ENCODE measurements at regions not wholly inside any gene's neighbourhood (a gene's known extent, or its start where the extent isn't known, plus 50 kb on each side); places are given as distances from the start of the nearest gene placed in this dataset.

DNA sequence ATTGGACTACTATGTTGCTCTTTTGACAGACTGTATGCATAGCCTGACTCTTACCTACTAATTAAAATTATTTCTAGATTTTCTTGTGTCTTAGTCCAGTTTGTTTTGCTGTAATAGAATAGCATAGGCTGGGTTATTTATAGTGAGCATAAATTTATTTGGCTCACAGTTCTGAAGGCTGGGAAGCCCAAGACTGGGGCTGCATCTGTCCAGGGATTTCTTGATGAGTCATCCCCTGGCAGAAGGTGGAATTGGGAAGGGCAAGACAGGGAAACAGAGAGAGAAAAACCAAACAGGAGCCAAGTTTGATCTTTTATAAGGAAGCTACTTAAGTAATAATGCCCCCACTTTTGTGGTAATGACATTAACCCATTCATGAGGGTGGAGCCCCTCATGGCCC is 759.2 kb upstream of the LRFN5 start:
- no peak overlapping the region for H3K4me2 ChIP-seq
- ATAC-seq (no peak), DNase-seq (ENCODE audit: low read depth in 1 of 2, low spot score in 1 of 2) (no peak), FAIRE-seq (no peak)
- no peak overlapping the region for H3K4me3 ChIP-seq
- H3K4me1 ChIP-seq = no peaks in the 10 kb centered on the region
- TF ChIP-seq ZC3H11A (IDR thresholded peaks at IDR 0.05) (no peak), PBX3 (IDR thresholded peaks at IDR 0.05) (no peak), EP300 (IDR thresholded peaks at IDR 0.05) (no peak), KDM5A (IDR thresholded peaks at IDR 0.05) (no peak), FOSB (CRISPR knock-in tag; IDR thresholded peaks at IDR 0.05) (no peak), REST (IDR thresholded peaks at IDR 0.05) (no peak), RNF2 (IDR thresholded peaks at IDR 0.05; ENCODE audit: borderline replicate concordance, low read depth) (no peak), MYC (IDR thresholded peaks at IDR 0.05; ENCODE audit: borderline replicate concordance, low read length) (no peak), RARB (CRISPR knock-in tag; IDR thresholded peaks at IDR 0.05) (no peak), HOXA7 (CRISPR knock-in tag; IDR thresholded peaks at IDR 0.05) (no peak), HDAC2 (IDR thresholded peaks at IDR 0.05) (no peak), RCOR1 (IDR thresholded peaks at IDR 0.05; ENCODE audit: low read depth, low read length) (no peak), RFX5 (IDR thresholded peaks at IDR 0.05) (no peak), NPAS2 (CRISPR knock-in tag; IDR thresholded peaks at IDR 0.05; ENCODE audit: borderline replicate concordance) (no peak), TFCP2L1 (CRISPR knock-in tag; IDR thresholded peaks at IDR 0.05) (no peak), EHMT2 (IDR thresholded peaks at IDR 0.05; ENCODE audit: low read depth) (no peak), MAFK (IDR thresholded peaks at IDR 0.05; ENCODE audit: partially characterized antibody) (no peak), HOXB5 (CRISPR knock-in tag; IDR thresholded peaks at IDR 0.05) (no peak), MAZ (IDR thresholded peaks at IDR 0.05; ENCODE audit: borderline replicate concordance, low read depth, low read length) (no peak)
- H3K9me3 ChIP-seq = no peaks in the 10 kb centered on the region
- ChIA-PET POLR2A (no interaction called here), CTCF (no interaction called here)
- H3K27ac ChIP-seq = no peak overlapping the region

- no peak for ATAC-seq
- TF ChIP-seq ZNF302 (CRISPR knock-in tag; IDR thresholded peaks at IDR 0.05) (no peak), EHF (CRISPR knock-in tag; IDR thresholded peaks at IDR 0.05) (no peak), RAD21 (conservative IDR thresholded peaks at IDR 0.05 in 1 of 2, IDR thresholded peaks at IDR 0.05 in 1 of 2) (no peak), NR3C1 (IDR thresholded peaks at IDR 0.05) (no peak), TFCP2L1 (CRISPR knock-in tag; IDR thresholded peaks at IDR 0.05) (no peak)
- Histone ChIP-seq H3K4me2 (no peak overlapping the region), H3K9me3 (no peaks in the 10 kb centered on the region), H3K27ac (no peak overlapping the region), H3K4me3 (no peak overlapping the region), H3K4me1 (no peaks in the 10 kb centered on the region)
- ChIA-PET CTCF (no interaction called here), POLR2A (no interaction called here)
- no peak for DNase-seq (ENCODE audit: low read depth in 1 of 2, low spot score in 1 of 2)
- FAIRE-seq = no peak
Measured at GRCh38 chr14:40842816-40843215, 763.9 kb upstream of the LRFN5 start.

DNA sequence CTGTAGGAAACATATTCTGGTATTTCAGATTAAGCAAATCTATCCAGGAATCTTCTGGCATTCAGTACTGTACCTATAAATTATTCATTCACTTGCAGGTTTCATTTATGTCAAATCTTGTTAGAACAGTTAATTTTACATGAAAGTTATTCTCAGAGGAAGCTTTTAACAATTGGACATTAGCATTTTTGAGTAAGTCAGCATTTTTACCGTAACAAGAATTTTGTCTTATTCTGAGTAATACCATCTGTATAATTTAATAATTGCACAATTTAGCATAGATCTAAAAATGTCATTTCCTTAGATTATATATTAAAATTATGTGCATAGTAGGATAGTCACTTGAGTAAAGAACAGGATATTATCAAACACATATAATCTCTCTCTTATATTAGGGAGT is 764.8 kb upstream of the LRFN5 start:
- FAIRE-seq (no peak), DNase-seq (ENCODE audit: low read depth in 1 of 2, low spot score in 1 of 2) (no peak), ATAC-seq (no peak)
- H3K4me1 ChIP-seq = no peaks in the 10 kb centered on the region
- ChIA-PET POLR2A (no interaction called here), CTCF (no interaction called here)
- H3K9me3 ChIP-seq = no peaks in the 10 kb centered on the region
- no peak overlapping the region for H3K4me3 ChIP-seq
- WGBS (ENCODE audit: missing lambda C conversion rate) = 13% methylated on average over 1 of the region's 1 CpG
- no peak overlapping the region for H3K27ac ChIP-seq
- peak; percentile 65 for TF ChIP-seq MAFK (IDR thresholded peaks at IDR 0.05; ENCODE audit: partially characterized antibody)
- TF ChIP-seq EHF (CRISPR knock-in tag; IDR thresholded peaks at IDR 0.05) = no peak
- no peak overlapping the region for H3K4me2 ChIP-seq

All from A549 (cell line).